Mucosa of descending colon (tissue), 3 donors: ENCODE measurements at regions not wholly inside any gene's neighbourhood (a gene's known extent, or its start where the extent isn't known, plus 50 kb on each side); places are given as distances from the start of the nearest gene placed in this dataset.

ENCODE experiments used
- ATAC-seq: fragments of 200-7000 bp; cut with Tn5 transposase; one replicate; pipeline ENCODE4 v1.9.1; 2020; ENCODE audit warnings: mild to moderate bottlenecking, moderate library complexity
- DNase-seq, 3 donors: peaks; one replicate each; pipeline ENCODE4 v3.0.0-alpha.2; 2020
- H3K36me3 ChIP-seq: fragments of 200-600 bp; one replicate; pipeline ENCODE4 v1.8.0; 2021; ENCODE audit warnings: low read depth, mild to moderate bottlenecking
- H3K4me1 ChIP-seq: fragments of 200-600 bp; one replicate; pipeline ENCODE4 v1.8.0; 2021; ENCODE audit warnings: low read depth, mild to moderate bottlenecking
- H3K4me3 ChIP-seq: fragments of 200-600 bp; one replicate; pipeline ENCODE4 v1.8.0; 2021; ENCODE audit warnings: mild to moderate bottlenecking
- H3K9me3 ChIP-seq: fragments of 200-600 bp; one replicate; pipeline ENCODE4 v1.8.0; 2021; ENCODE audit warnings: mild to moderate bottlenecking
- CTCF ChIP-seq: fragments of 200-600 bp; IDR thresholded peaks from one replicate; pipeline ENCODE4 v1.8.0; 2022; ENCODE audit warnings: antibody characterized with exemption, mild to moderate bottlenecking
- intact Hi-C, 2 donors: fragments of 100-400 bp; cut with DNase I in 1 of 2; cut with micrococcal nuclease in 1 of 2; formaldehyde crosslinking; loops; one replicate each; pipeline versions ENCODE4 v1.11.0 to v1.11.1; 2022; cut with DNase I, micrococcal nuclease
- donor health status: DM: no; HTN: no; CAD: no; lungs with moderate emphysema.
- donor health status: DM: no; HTN: no; CAD: no.
- donor health status: DM: no; HTN: yes; CAD: no.

DNA sequence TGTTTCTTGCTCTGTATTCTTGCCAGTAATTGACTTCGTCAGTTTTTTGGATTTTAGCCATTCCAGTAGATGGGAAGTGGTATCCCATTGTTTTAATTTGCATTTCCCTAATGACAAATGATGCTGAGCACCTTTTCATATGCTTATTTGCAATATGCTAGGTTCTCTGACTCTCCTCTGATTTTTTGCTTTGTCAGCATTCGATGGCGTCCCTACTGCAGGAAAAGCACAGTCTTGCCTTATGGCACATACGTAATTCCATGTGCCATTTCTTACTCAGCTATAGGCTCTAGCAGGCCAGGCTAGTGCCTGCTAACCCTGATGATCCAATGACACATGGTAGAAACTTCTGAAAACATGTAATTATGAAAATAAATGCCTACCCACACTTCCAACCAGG is 239.2 kb upstream of the ATP10A start:
- Histone ChIP-seq H3K9me3 (peaks cover 7% of the 10 kb centered on the region), H3K36me3 (no peaks in the 10 kb centered on the region), H3K4me1 (no peaks in the 10 kb centered on the region), H3K4me3 (no peak overlapping the region)
- intact Hi-C loops, result no loop called here
- no peak for DNase-seq
- no peak for ATAC-seq
- no peak for TF ChIP-seq CTCF

- DNase-seq, result no peak
- intact Hi-C loops, result no loop called here
- no peak for ATAC-seq
- no peaks in the 10 kb centered on the region for H3K36me3 ChIP-seq
- peaks cover 4% of the 10 kb centered on the region for H3K9me3 ChIP-seq
- H3K4me1 ChIP-seq, result no peaks in the 10 kb centered on the region
- no peak overlapping the region for H3K4me3 ChIP-seq
- TF ChIP-seq CTCF, result no peak
Measured at GRCh38 chr15:26101443-26101842, 238.3 kb upstream of the ATP10A start.

- no peak for TF ChIP-seq CTCF
- Histone ChIP-seq H3K4me3 (no peak overlapping the region), H3K9me3 (no peaks in the 10 kb centered on the region), H3K4me1 (no peaks in the 10 kb centered on the region), H3K36me3 (no peaks in the 10 kb centered on the region)
- no peak for ATAC-seq
- intact Hi-C loops, result no loop called here
- DNase-seq, result no peak
Measured at GRCh38 chr15:26098801-26099200, 235.7 kb upstream of the ATP10A start.

DNA sequence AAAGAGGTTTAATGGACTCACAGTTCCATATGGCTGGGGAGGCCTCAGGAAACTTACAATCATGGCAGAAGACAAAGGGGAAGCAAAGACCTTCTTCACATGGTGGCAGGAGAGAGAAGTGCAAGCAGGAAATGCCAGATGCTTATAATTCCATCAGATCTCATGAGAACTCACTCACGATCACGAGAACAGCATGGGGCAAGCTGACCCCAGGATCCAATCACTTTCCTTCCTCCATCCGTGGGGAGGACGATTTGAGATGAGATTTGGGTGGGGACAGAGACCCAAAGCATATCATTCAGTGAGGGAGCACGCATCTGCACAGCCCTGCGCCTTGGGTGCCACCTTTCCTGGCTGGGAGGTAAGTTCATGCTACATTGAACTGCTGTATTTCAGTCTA is 234.1 kb upstream of the ATP10A start:
- Histone ChIP-seq H3K36me3 (no peaks in the 10 kb centered on the region), H3K4me1 (no peaks in the 10 kb centered on the region), H3K4me3 (no peak overlapping the region), H3K9me3 (no peaks in the 10 kb centered on the region)
- intact Hi-C loops, result no loop called here
- ATAC-seq (no peak), DNase-seq (no peak)
- TF ChIP-seq CTCF, result no peak

DNA sequence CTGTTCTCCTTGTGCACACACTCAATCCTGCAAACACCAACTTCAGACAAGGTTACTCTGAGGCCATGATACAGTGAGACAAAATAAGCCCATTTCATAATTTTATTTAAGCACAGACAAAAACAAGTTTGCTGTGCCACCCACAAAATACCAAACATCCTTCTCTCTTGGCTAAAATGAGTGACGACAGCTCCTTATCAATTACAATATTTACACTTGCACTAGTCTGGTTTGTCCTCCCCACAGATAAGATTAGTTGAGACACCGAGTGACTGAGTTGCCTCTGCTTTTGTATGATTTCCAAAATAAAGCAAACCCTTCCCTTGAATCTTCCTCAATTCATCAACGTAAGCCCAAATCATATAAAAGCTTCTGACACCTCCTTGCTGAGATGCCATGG is 233.5 kb upstream of the ATP10A start:
- H3K9me3 ChIP-seq, result no peaks in the 10 kb centered on the region
- intact Hi-C loops, result no loop called here
- no peak overlapping the region for H3K4me3 ChIP-seq
- DNase-seq (no peak), ATAC-seq (no peak)
- TF ChIP-seq CTCF, result no peak
- H3K36me3 ChIP-seq, result no peaks in the 10 kb centered on the region
- no peaks in the 10 kb centered on the region for H3K4me1 ChIP-seq

GRCh38 chr15:26095710-26096330 is 232.7 kb upstream of the ATP10A start:
- intact Hi-C loops, result no loop called here
- Histone ChIP-seq H3K36me3 (no peaks in the 10 kb centered on the region), H3K4me1 (no peaks in the 10 kb centered on the region), H3K4me3 (no peak overlapping the region), H3K9me3 (no peaks in the 10 kb centered on the region)
- TF ChIP-seq CTCF, result no peak
- DNase-seq, result no peak
- ATAC-seq, result no peak
